ENCODE measurements at regions not wholly inside any gene's neighbourhood (a gene's known extent, or its start where the extent isn't known, plus 50 kb on each side); places are given as distances from the start of the nearest gene placed in this dataset.
"Not testable (repeated sequence)": the region's sequence is repeated elsewhere in the genome, so short reads cannot be mapped to it uniquely, and the experiment has no call there.

- TF ChIP-seq CTCF, POLR2A, EP300 (IDR thresholded peaks at IDR 0.05): not testable (repeated sequence)
Measured at GRCh38 chr9:41308953-41309352, 119.8 kb upstream of the ZNG1F start.

Measured in ovary (tissue), 3 donors.